ENCODE measurements at regions not wholly inside any gene's neighbourhood (a gene's known extent, or its start where the extent isn't known, plus 50 kb on each side); places are given as distances from the start of the nearest gene placed in this dataset.

- TF ChIP-seq ATF3 (IDR thresholded peaks at IDR 0.05) (no peak), CTCF (IDR thresholded peaks at IDR 0.05; ENCODE audit: low read depth, low read length, missing input control) (no peak), RAD21 (IDR thresholded peaks at IDR 0.05) (no peak), JUND (IDR thresholded peaks at IDR 0.05) (no peak), MAX (IDR thresholded peaks at IDR 0.05) (no peak), REST (IDR thresholded peaks at IDR 0.05) (no peak), SP1 (IDR thresholded peaks at IDR 0.05) (no peak), YY1 (IDR thresholded peaks at IDR 0.05) (no peak), RXRA (IDR thresholded peaks at IDR 0.05) (no peak), TAF1 (conservative IDR thresholded peaks at IDR 0.05) (no peak)
Measured at GRCh38 chr3:66656609-66657008, 155.8 kb upstream of the LRIG1 start.

All from liver (tissue), 3 donors.